ENCODE measurements at regions not wholly inside any gene's neighbourhood (a gene's known extent, or its start where the extent isn't known, plus 50 kb on each side); places are given as distances from the start of the nearest gene placed in this dataset.

- TF ChIP-seq CTCF (IDR thresholded peaks at IDR 0.05) = no peak
- TF ChIP-seq POLR2AphosphoS5 (IDR thresholded peaks at IDR 0.05) = no peak
- TF ChIP-seq EP300 (IDR thresholded peaks at IDR 0.05) = no peak
Observed at GRCh38 chr6:1067346-1067745, 244.6 kb upstream of the FOXQ1 start.
